HG03097 (cell line): ENCODE measurements at regions not wholly inside any gene's neighbourhood (a gene's known extent, or its start where the extent isn't known, plus 50 kb on each side); places are given as distances from the start of the nearest gene placed in this dataset.
"Not testable (repeated sequence)": the region's sequence is repeated elsewhere in the genome, so short reads cannot be mapped to it uniquely, and the experiment has no call there.

ENCODE experiments used
- ATAC-seq: cut with Tn5 transposase; IDR thresholded peaks from one replicate; pipeline ENCODE4 v1.9.1; 2021; ENCODE audit not compliant: unreplicated experiment, low FRiP score

GRCh38 chr3:145282505-145282904 is 878.5 kb downstream of the PLOD2 start:
- no peak for ATAC-seq

GRCh38 chr3:145286937-145287336 is 874.0 kb downstream of the PLOD2 start:
- no peak for ATAC-seq

- ATAC-seq, result no peak
Observed at GRCh38 chr3:145290010-145290409, 871.0 kb downstream of the PLOD2 start.

- ATAC-seq, result no peak
Observed at GRCh38 chr3:145294572-145294971, 866.4 kb downstream of the PLOD2 start.

GRCh38 chr3:145307272-145307671 is 853.7 kb downstream of the PLOD2 start:
- ATAC-seq, result no peak

- no peak for ATAC-seq
Observed at GRCh38 chr3:145313751-145314150, 847.2 kb downstream of the PLOD2 start.

GRCh38 chr3:145316253-145316652 is 844.7 kb downstream of the PLOD2 start:
- not testable (repeated sequence) for ATAC-seq

GRCh38 chr3:145326666-145327065 is 834.3 kb downstream of the PLOD2 start:
- ATAC-seq, result no peak

- not testable (repeated sequence) for ATAC-seq
Observed at GRCh38 chr3:145333427-145333826, 827.6 kb downstream of the PLOD2 start.

GRCh38 chr3:145333931-145334330 is 827.1 kb downstream of the PLOD2 start:
- ATAC-seq, result no peak

GRCh38 chr3:145355206-145355605 is 805.8 kb downstream of the PLOD2 start:
- no peak for ATAC-seq

- ATAC-seq, result no peak
Observed at GRCh38 chr3:145357453-145357852, 803.5 kb downstream of the PLOD2 start.

GRCh38 chr3:145359040-145359439 is 801.9 kb downstream of the PLOD2 start:
- ATAC-seq, result no peak

- no peak for ATAC-seq
Observed at GRCh38 chr3:145368748-145369147, 792.2 kb downstream of the PLOD2 start.

- ATAC-seq, result no peak
Observed at GRCh38 chr3:145370870-145371269, 790.1 kb downstream of the PLOD2 start.

- no peak for ATAC-seq
Observed at GRCh38 chr3:145377301-145377700, 783.7 kb downstream of the PLOD2 start.

GRCh38 chr3:145383416-145383815 is 777.6 kb downstream of the PLOD2 start:
- ATAC-seq, result no peak

GRCh38 chr3:145384307-145384706 is 776.7 kb downstream of the PLOD2 start:
- ATAC-seq, result no peak

- ATAC-seq, result no peak
Observed at GRCh38 chr3:145387211-145387610, 773.8 kb downstream of the PLOD2 start.

GRCh38 chr3:145395421-145395820 is 765.6 kb downstream of the PLOD2 start:
- no peak for ATAC-seq

- no peak for ATAC-seq
Observed at GRCh38 chr3:145411605-145412004, 749.4 kb downstream of the PLOD2 start.

GRCh38 chr3:145417678-145418077 is 743.3 kb downstream of the PLOD2 start:
- no peak for ATAC-seq

GRCh38 chr3:145422556-145422955 is 738.4 kb downstream of the PLOD2 start:
- no peak for ATAC-seq
